Astrocyte (in vitro differentiated cells and primary cell): ENCODE measurements at regions not wholly inside any gene's neighbourhood (a gene's known extent, or its start where the extent isn't known, plus 50 kb on each side); places are given as distances from the start of the nearest gene placed in this dataset.

Source experiments
- DNase-seq: peaks from one replicate; pipeline ENCODE4 v3.0.0-alpha.2; 2010; ENCODE audit warnings: low read depth
- FAIRE-seq: peaks from 2 replicates; lab custom pipeline; 2011; peaks lifted over from hg19 to GRCh38; lab: Jason Lieb, UNC
- H2AFZ ChIP-seq: 2 replicates; pipeline ENCODE4 v1.6.0; 2012; ENCODE audit warnings: low read depth, low read length, inconsistent platforms
- H3K27ac ChIP-seq: 2 replicates; pipeline ENCODE4 v1.5.1; 2011; ENCODE audit warnings: low read depth, low read length, inconsistent platforms
- H3K27me3 ChIP-seq: 2 replicates; pipeline ENCODE4 v1.6.0; 2011; ENCODE audit warnings: low read length, inconsistent platforms; ENCODE audit not compliant: insufficient read depth
- H3K36me3 ChIP-seq: 2 replicates; pipeline ENCODE4 v1.5.1; 2011; ENCODE audit warnings: low read length, inconsistent platforms; ENCODE audit not compliant: insufficient read depth
- H3K4me1 ChIP-seq: 2 replicates; pipeline ENCODE4 v1.5.1; 2011; ENCODE audit warnings: low read length, inconsistent platforms; ENCODE audit not compliant: insufficient read depth
- H3K4me2 ChIP-seq: 2 replicates; pipeline ENCODE4 v1.6.0; 2012; ENCODE audit warnings: low read length, inconsistent platforms
- H3K4me3 ChIP-seq: 2 replicates; pipeline ENCODE4 v1.5.1; 2011; ENCODE audit warnings: low read depth, mild to moderate bottlenecking, low read length, inconsistent platforms; ENCODE audit not compliant: insufficient read depth
- H3K79me2 ChIP-seq: 2 replicates; pipeline ENCODE4 v1.6.0; 2012; ENCODE audit warnings: mild to moderate bottlenecking, low read length, inconsistent platforms; ENCODE audit not compliant: insufficient read depth
- H3K9ac ChIP-seq: 2 replicates; pipeline ENCODE4 v1.6.0; 2012; ENCODE audit warnings: mild to moderate bottlenecking, low read length, inconsistent platforms
- H3K9me3 ChIP-seq: 2 replicates; pipeline ENCODE4 v1.5.1; 2012; ENCODE audit warnings: low read depth, mild to moderate bottlenecking, low read length, inconsistent platforms; ENCODE audit not compliant: insufficient read depth
- H4K20me1 ChIP-seq: 2 replicates; pipeline ENCODE4 v1.6.0; 2012; ENCODE audit warnings: low read length, inconsistent platforms; ENCODE audit not compliant: insufficient read depth
- H3K27ac Mint-ChIP-seq: one replicate; pipeline ENCODE4 v1.8.0; 2021; ENCODE audit warnings: mild to moderate bottlenecking, mixed read lengths; ENCODE audit not compliant: unreplicated experiment
- H3K27me3 Mint-ChIP-seq: one replicate; pipeline ENCODE4 v1.8.0; 2021; ENCODE audit warnings: low read depth, mixed read lengths; ENCODE audit not compliant: unreplicated experiment
- H3K36me3 Mint-ChIP-seq: one replicate; pipeline ENCODE4 v1.8.0; 2021; ENCODE audit warnings: low read depth, mixed read lengths; ENCODE audit not compliant: unreplicated experiment
- H3K4me1 Mint-ChIP-seq: one replicate; pipeline ENCODE4 v1.8.0; 2021; ENCODE audit warnings: low read depth, mixed read lengths; ENCODE audit not compliant: unreplicated experiment
- H3K4me3 Mint-ChIP-seq: one replicate; pipeline ENCODE4 v1.8.0; 2021; ENCODE audit warnings: mild to moderate bottlenecking, moderate library complexity, mixed read lengths; ENCODE audit not compliant: unreplicated experiment
- H3K9me3 Mint-ChIP-seq: one replicate; pipeline ENCODE4 v1.8.0; 2021; ENCODE audit warnings: mild to moderate bottlenecking, mixed read lengths; ENCODE audit not compliant: unreplicated experiment
- CTCF ChIP-seq: IDR thresholded peaks from 2 replicates; pipeline ENCODE4 v1.5.1; 2011; ENCODE audit warnings: low read depth, mild to moderate bottlenecking, inconsistent platforms, low read length, moderate library complexity; ENCODE audit not compliant: insufficient read depth
- EZH2 ChIP-seq: IDR thresholded peaks from 2 replicates; pipeline ENCODE4 v1.6.1; 2012; ENCODE audit warnings: mild to moderate bottlenecking, low read length, inconsistent platforms; ENCODE audit not compliant: insufficient read depth

GRCh38 chr1:115547696-115548095 lies 94.1 kb upstream of the VANGL1 start:
- no peak for TF ChIP-seq CTCF
- TF ChIP-seq EZH2: no peak
- H3K4me2 ChIP-seq: no peak overlapping the region
- peaks cover 2% of the 10 kb centered on the region for H3K36me3 Mint-ChIP-seq
- no peaks in the 10 kb centered on the region for H3K27me3 ChIP-seq
- H2AFZ ChIP-seq: no peak overlapping the region
- H4K20me1 ChIP-seq: no peaks in the 10 kb centered on the region
- peak overlapping the region; percentile 99 for H3K27ac Mint-ChIP-seq
- no peak overlapping the region for H3K4me3 ChIP-seq
- no peaks in the 10 kb centered on the region for H3K36me3 ChIP-seq
- H3K4me1 ChIP-seq: peaks cover 22% of the 10 kb centered on the region
- H3K9ac ChIP-seq: no peak overlapping the region
- no peaks in the 10 kb centered on the region for H3K9me3 ChIP-seq
- DNase-seq (no peak), FAIRE-seq (no peak)
- H3K27ac ChIP-seq: no peak overlapping the region
- H3K9me3 Mint-ChIP-seq: peaks cover 2% of the 10 kb centered on the region
- no peaks in the 10 kb centered on the region for H3K79me2 ChIP-seq
- H3K4me3 Mint-ChIP-seq: no peak overlapping the region
- H3K27me3 Mint-ChIP-seq: peaks cover 8% of the 10 kb centered on the region
- peaks cover 38% of the 10 kb centered on the region for H3K4me1 Mint-ChIP-seq

- H3K9me3 ChIP-seq: no peaks in the 10 kb centered on the region
- H3K79me2 ChIP-seq: no peaks in the 10 kb centered on the region
- H3K9me3 Mint-ChIP-seq: peaks cover 5% of the 10 kb centered on the region
- peak overlapping the region; percentile 94 for H3K27ac ChIP-seq
- peaks cover 3% of the 10 kb centered on the region for H3K27me3 Mint-ChIP-seq
- H3K27me3 ChIP-seq: no peaks in the 10 kb centered on the region
- DNase-seq: no peak
- peak overlapping the region; percentile 99 for H3K27ac Mint-ChIP-seq
- TF ChIP-seq CTCF: no peak
- no peak for TF ChIP-seq EZH2
- peak overlapping the region; percentile 74 for H3K9ac ChIP-seq
- peaks cover 35% of the 10 kb centered on the region for H3K4me1 Mint-ChIP-seq
- FAIRE-seq: no peak
- H3K4me1 ChIP-seq: peaks cover 22% of the 10 kb centered on the region
- H3K36me3 ChIP-seq: no peaks in the 10 kb centered on the region
- no peaks in the 10 kb centered on the region for H3K36me3 Mint-ChIP-seq
- peak overlapping the region; percentile 76 for H3K4me2 ChIP-seq
- H4K20me1 ChIP-seq: no peaks in the 10 kb centered on the region
- no peak overlapping the region for H3K4me3 ChIP-seq
- H2AFZ ChIP-seq: no peak overlapping the region
- no peak overlapping the region for H3K4me3 Mint-ChIP-seq
These were observed 94.9 kb upstream of the VANGL1 start for GRCh38 chr1:115546846-115547245.

- Histone ChIP-seq H3K4me1 (peaks cover 22% of the 10 kb centered on the region), H3K9ac (peak overlapping the region; percentile 74), H3K27ac (peak overlapping the region; percentile 94), H4K20me1 (no peaks in the 10 kb centered on the region), H3K4me3 (peak overlapping the region; percentile 20), H3K4me2 (peak overlapping the region; percentile 76), H3K9me3 (no peaks in the 10 kb centered on the region), H3K27me3 (no peaks in the 10 kb centered on the region), H3K79me2 (no peaks in the 10 kb centered on the region), H2AFZ (no peak overlapping the region), H3K36me3 (no peaks in the 10 kb centered on the region)
- Mint-ChIP-seq H3K36me3 (no peaks in the 10 kb centered on the region), H3K4me3 (peak overlapping the region; percentile 58), H3K27me3 (no peaks in the 10 kb centered on the region), H3K9me3 (peaks cover 5% of the 10 kb centered on the region), H3K4me1 (peaks cover 35% of the 10 kb centered on the region), H3K27ac (peak overlapping the region; percentile 99)
- FAIRE-seq (peak; percentile 97), DNase-seq (peak; percentile 97)
- TF ChIP-seq CTCF (peak; percentile 71), EZH2 (no peak)
These were observed 95.7 kb upstream of the VANGL1 start for GRCh38 chr1:115545791-115546733.
